ENCODE measurements at regions not wholly inside any gene's neighbourhood (a gene's known extent, or its start where the extent isn't known, plus 50 kb on each side); places are given as distances from the start of the nearest gene placed in this dataset.
"Not testable (repeated sequence)": the region's sequence is repeated elsewhere in the genome, so short reads cannot be mapped to it uniquely, and the experiment has no call there.

- TF ChIP-seq CTCF (conservative IDR thresholded peaks at IDR 0.05; ENCODE audit: low read depth, low read length): no peak
- H3K4me1 ChIP-seq (ENCODE audit: low read depth, poor library complexity, severe bottlenecking): no peaks in the 10 kb centered on the region
- no peak overlapping the region for H3K4me3 ChIP-seq (IDR thresholded peaks at IDR 0.05; ENCODE audit: insufficient read depth, low read depth, low read length)
- no peak overlapping the region for H2AFZ ChIP-seq (ENCODE audit: low read depth)
- no peak overlapping the region for H3K9ac ChIP-seq
- H3K4me2 ChIP-seq: no peak overlapping the region
- no peaks in the 10 kb centered on the region for H4K20me1 ChIP-seq (ENCODE audit: insufficient read depth)
- no peaks in the 10 kb centered on the region for H3K27me3 ChIP-seq (ENCODE audit: insufficient read depth, low read depth)
- no peaks in the 10 kb centered on the region for H3K79me2 ChIP-seq (ENCODE audit: insufficient read depth, low read depth)
- H3K27ac ChIP-seq: no peak overlapping the region
- H3K36me3 ChIP-seq (ENCODE audit: insufficient read depth): no peaks in the 10 kb centered on the region
These were observed 79.2 kb upstream of the TET2 start for GRCh38 chr4:105067431-105067830.

GRCh38 chr4:105067946-105068345 lies 78.7 kb upstream of the TET2 start:
- Histone ChIP-seq H3K27ac (no peak overlapping the region), H3K79me2 (ENCODE audit: insufficient read depth, low read depth) (no peaks in the 10 kb centered on the region), H3K4me3 (IDR thresholded peaks at IDR 0.05; ENCODE audit: insufficient read depth, low read depth, low read length) (no peak overlapping the region), H3K27me3 (ENCODE audit: insufficient read depth, low read depth) (no peaks in the 10 kb centered on the region), H4K20me1 (ENCODE audit: insufficient read depth) (no peaks in the 10 kb centered on the region), H3K9ac (no peak overlapping the region), H3K36me3 (ENCODE audit: insufficient read depth) (no peaks in the 10 kb centered on the region), H2AFZ (ENCODE audit: low read depth) (no peak overlapping the region), H3K4me2 (no peak overlapping the region), H3K4me1 (ENCODE audit: low read depth, poor library complexity, severe bottlenecking) (no peaks in the 10 kb centered on the region)
- TF ChIP-seq CTCF (conservative IDR thresholded peaks at IDR 0.05; ENCODE audit: low read depth, low read length): no peak

GRCh38 chr4:105068516-105068915 lies 78.2 kb upstream of the TET2 start:
- Histone ChIP-seq H4K20me1 (ENCODE audit: insufficient read depth) (no peaks in the 10 kb centered on the region), H3K79me2 (ENCODE audit: insufficient read depth, low read depth) (no peaks in the 10 kb centered on the region), H2AFZ (ENCODE audit: low read depth) (no peak overlapping the region), H3K27me3 (ENCODE audit: insufficient read depth, low read depth) (no peaks in the 10 kb centered on the region), H3K27ac (no peak overlapping the region), H3K9ac (no peak overlapping the region), H3K4me1 (ENCODE audit: low read depth, poor library complexity, severe bottlenecking) (no peaks in the 10 kb centered on the region), H3K36me3 (ENCODE audit: insufficient read depth) (no peaks in the 10 kb centered on the region), H3K4me3 (IDR thresholded peaks at IDR 0.05; ENCODE audit: insufficient read depth, low read depth, low read length) (no peak overlapping the region), H3K4me2 (no peak overlapping the region)
- no peak for TF ChIP-seq CTCF (conservative IDR thresholded peaks at IDR 0.05; ENCODE audit: low read depth, low read length)

- H3K4me3 ChIP-seq (IDR thresholded peaks at IDR 0.05; ENCODE audit: insufficient read depth, low read depth, low read length); H3K27me3 ChIP-seq (ENCODE audit: insufficient read depth, low read depth); H3K36me3 ChIP-seq (ENCODE audit: insufficient read depth): not testable (repeated sequence)
These were observed 74.6 kb upstream of the TET2 start for GRCh38 chr4:105072095-105072494.

GRCh38 chr4:105074097-105074496 lies 72.6 kb upstream of the TET2 start:
- Histone ChIP-seq H3K4me2 (no peak overlapping the region), H3K36me3 (ENCODE audit: insufficient read depth) (no peaks in the 10 kb centered on the region), H3K79me2 (ENCODE audit: insufficient read depth, low read depth) (no peaks in the 10 kb centered on the region), H3K27ac (no peak overlapping the region), H4K20me1 (ENCODE audit: insufficient read depth) (no peaks in the 10 kb centered on the region), H3K27me3 (ENCODE audit: insufficient read depth, low read depth) (no peaks in the 10 kb centered on the region), H2AFZ (ENCODE audit: low read depth) (no peak overlapping the region), H3K4me1 (ENCODE audit: low read depth, poor library complexity, severe bottlenecking) (no peaks in the 10 kb centered on the region), H3K4me3 (IDR thresholded peaks at IDR 0.05; ENCODE audit: insufficient read depth, low read depth, low read length) (no peak overlapping the region), H3K9ac (no peak overlapping the region)
- TF ChIP-seq CTCF (conservative IDR thresholded peaks at IDR 0.05; ENCODE audit: low read depth, low read length): no peak

More at GRCh38 chr4:105072095-105072494, 74.6 kb upstream of the TET2 start:
- H4K20me1 ChIP-seq (ENCODE audit: insufficient read depth); H3K9ac ChIP-seq; H3K4me1 ChIP-seq (ENCODE audit: low read depth, poor library complexity, severe bottlenecking); H3K27ac ChIP-seq; H2AFZ ChIP-seq (ENCODE audit: low read depth); H3K4me2 ChIP-seq; H3K79me2 ChIP-seq (ENCODE audit: insufficient read depth, low read depth): not testable (repeated sequence)

Data from KMS-11 (cell line).